IMR-90 (cell line): ENCODE measurements at regions not wholly inside any gene's neighbourhood (a gene's known extent, or its start where the extent isn't known, plus 50 kb on each side); places are given as distances from the start of the nearest gene placed in this dataset.

ENCODE experiments used
- ATAC-seq: fragments of 200-7000 bp; cut with Tn5 transposase; 2 replicates; pipeline ENCODE4 v1.9.1; 2020; ENCODE audit warnings: low read depth, mild to moderate bottlenecking, moderate library complexity
- BruUV-seq: library from RNA; stranded (reverse); fragments of 400-500 nt; replicated peaks from 2 replicates; lab custom pipeline; 2021; lab: Mats Ljungman, UMichigan
- CTCF ChIA-PET: fragments of 300-600 bp; formaldehyde crosslinking; extraction: SDS; loops from one replicate; lab custom pipeline; 2021; ENCODE audit warnings: antibody characterized with exemption; lab: Yijun Ruan, JAX
- POLR2A ChIA-PET: fragments of 300-600 bp; sonication (Branson Sonifier 250); formaldehyde crosslinking; loops from one replicate; lab custom pipeline; 2022; ENCODE audit warnings: antibody characterized with exemption; ENCODE audit not compliant: unreplicated experiment; lab: Charles Lee
- DNase-seq: peaks from one replicate; pipeline ENCODE4 v3.0.0; 2013
- H2AFZ ChIP-seq: replicated peaks from 2 replicates; pipeline ENCODE3; 2013; ENCODE audit warnings: low read length, mild to moderate bottlenecking; ENCODE audit not compliant: poor library complexity
- H2AK5ac ChIP-seq: 2 replicates; pipeline ENCODE4 v1.6.1; 2013; ENCODE audit warnings: low read depth, low read length, inconsistent platforms
- H2AK9ac ChIP-seq: replicated peaks from 2 replicates; pipeline ENCODE3; 2013; ENCODE audit warnings: mild to moderate bottlenecking, low read depth, low read length, moderate library complexity; ENCODE audit not compliant: poor library complexity
- H2BK120ac ChIP-seq: 2 replicates; pipeline ENCODE4 v1.6.1; 2013; ENCODE audit warnings: low read depth, low read length, inconsistent platforms
- H2BK15ac ChIP-seq: 3 replicates; pipeline ENCODE4 v1.6.1; 2013; ENCODE audit warnings: low read depth, low read length, inconsistent platforms
- H2BK20ac ChIP-seq: 2 replicates; pipeline ENCODE4 v1.6.1; 2013; ENCODE audit warnings: low read depth, mild to moderate bottlenecking, inconsistent platforms, low read length, moderate library complexity
- H2BK5ac ChIP-seq: 2 replicates; pipeline ENCODE4 v1.6.1; 2013; ENCODE audit warnings: mild to moderate bottlenecking, low read depth, low read length, inconsistent platforms; ENCODE audit not compliant: poor library complexity, severe bottlenecking
- H3K14ac ChIP-seq: replicated peaks from 2 replicates; pipeline ENCODE4 v1.6.1; 2013; ENCODE audit warnings: low read depth, low read length, inconsistent platforms
- H3K18ac ChIP-seq: 2 replicates; pipeline ENCODE4 v1.6.1; 2013; ENCODE audit warnings: low read depth, low read length, control low read depth
- H3K23ac ChIP-seq: 2 replicates; pipeline ENCODE4 v1.6.1; 2013; ENCODE audit warnings: low read depth, low read length, inconsistent platforms
- H3K27ac ChIP-seq: 2 replicates; pipeline ENCODE4 v1.5.1; 2013; ENCODE audit warnings: mild to moderate bottlenecking, control low read depth, low read length; ENCODE audit not compliant: insufficient read depth
- H3K27me3 ChIP-seq: 2 replicates; pipeline ENCODE4 v1.6.1; 2013; ENCODE audit warnings: low read length; ENCODE audit not compliant: control insufficient read depth, insufficient read depth
- H3K36me3 ChIP-seq: 2 replicates; pipeline ENCODE4 v1.6.1; 2013; ENCODE audit warnings: low read length, mixed read lengths; ENCODE audit not compliant: control insufficient read depth, insufficient read depth
- H3K4ac ChIP-seq: 2 replicates; pipeline ENCODE4 v1.6.1; 2013; ENCODE audit warnings: low read depth, low read length, inconsistent platforms
- H3K4me1 ChIP-seq: 2 replicates; pipeline ENCODE4 v1.6.1; 2013; ENCODE audit warnings: low read length, mixed read lengths; ENCODE audit not compliant: control insufficient read depth, insufficient read depth
- H3K4me2 ChIP-seq: 2 replicates; pipeline ENCODE4 v1.6.1; 2013; ENCODE audit warnings: low read depth, mild to moderate bottlenecking, control low read depth, low read length, moderate library complexity
- H3K4me3 ChIP-seq: 2 replicates; pipeline ENCODE4 v1.5.1; 2013; ENCODE audit warnings: low read depth, mild to moderate bottlenecking, control low read depth, low read length, moderate library complexity; ENCODE audit not compliant: insufficient read depth
- H3K56ac ChIP-seq: 2 replicates; pipeline ENCODE4 v1.6.1; 2013; ENCODE audit warnings: low read length, inconsistent platforms; ENCODE audit not compliant: insufficient read depth; ENCODE audit errors: extremely low read depth
- H3K79me1 ChIP-seq, 2 experiments: 2 replicates each; pipeline ENCODE4 v1.6.1; 2013; ENCODE audit warnings: low read length in 2 of 2, inconsistent platforms in 1 of 2, low read depth in 1 of 2
- H3K9ac ChIP-seq: 2 replicates; pipeline ENCODE4 v1.6.1; 2013; ENCODE audit warnings: low read depth, low read length, control low read depth
- H3K9me1 ChIP-seq: 2 replicates; pipeline ENCODE4 v1.6.1; 2013; ENCODE audit warnings: low read length, inconsistent platforms; ENCODE audit not compliant: insufficient read depth
- H3K9me3 ChIP-seq: 2 replicates; pipeline ENCODE4 v1.6.1; 2013; ENCODE audit warnings: low read length; ENCODE audit not compliant: control insufficient read depth, insufficient read depth
- H4K20me1 ChIP-seq: 2 replicates; pipeline ENCODE4 v1.6.1; 2013; ENCODE audit warnings: low read length, inconsistent platforms; ENCODE audit not compliant: insufficient read depth
- H4K5ac ChIP-seq: 2 replicates; pipeline ENCODE4 v1.6.1; 2013; ENCODE audit warnings: mild to moderate bottlenecking, low read depth, low read length, control low read depth
- H4K8ac ChIP-seq, 2 experiments: 2 replicates each; pipeline ENCODE4 v1.6.1; 2013; ENCODE audit warnings: low read depth in 2 of 2, low read length in 2 of 2, control low read depth in 1 of 2, inconsistent platforms in 1 of 2
- H4K91ac ChIP-seq: 2 replicates; pipeline ENCODE4 v1.6.1; 2013; ENCODE audit warnings: low read depth, low read length, inconsistent platforms; ENCODE audit not compliant: insufficient read depth
- CHD1 ChIP-seq: IDR thresholded peaks from 2 replicates; pipeline ENCODE4 v1.6.1; 2012; ENCODE audit warnings: low read depth, low read length, improper control_type of control experiment
- FOS ChIP-seq: fragments of 150-350 bp; IDR thresholded peaks from 2 replicates; pipeline ENCODE4 v1.6.1; 2016; ENCODE audit warnings: low read depth, low read length
- MAFK ChIP-seq: IDR thresholded peaks from 2 replicates; pipeline ENCODE4 v1.6.1; 2012; ENCODE audit warnings: low read depth, low read length, improper control_type of control experiment
- MAZ ChIP-seq: IDR thresholded peaks from 2 replicates; pipeline ENCODE4 v1.6.1; 2012; ENCODE audit warnings: low read depth, mild to moderate bottlenecking, low read length, improper control_type of control experiment, moderate library complexity, borderline replicate concordance
- MXI1 ChIP-seq: IDR thresholded peaks from 2 replicates; pipeline ENCODE4 v1.6.1; 2012; ENCODE audit warnings: low read depth, mild to moderate bottlenecking, low read length, moderate library complexity, borderline replicate concordance
- POLR2A ChIP-seq: IDR thresholded peaks from 2 replicates; pipeline ENCODE4 v1.6.1; 2012; ENCODE audit warnings: mild to moderate bottlenecking, low read depth, low read length
- RAD21 ChIP-seq: IDR thresholded peaks from 2 replicates; pipeline ENCODE4 v1.6.1; 2012; ENCODE audit warnings: low read length, improper control_type of control experiment
- SMC3 ChIP-seq: fragments of 150-350 bp; IDR thresholded peaks from 2 replicates; pipeline ENCODE4 v1.6.1; 2016; ENCODE audit warnings: low read depth, mild to moderate bottlenecking, antibody characterized with exemption, low read length, moderate library complexity
- WGBS, 2 experiments: methylation state at CpG; one replicate each; pipeline versions ENCODE4 v1.1.5 to v1.1.7; 2013; ENCODE audit warnings: missing lambda C conversion rate in 2 of 2; ENCODE audit not compliant: insufficient read length in 1 of 2; ENCODE audit errors: extremely low coverage in 2 of 2; 5-methylcytosine and 5-hydroxymethylcytosine counted together
- dilution Hi-C: fragments of 300-500 bp; cut with HindIII; formaldehyde crosslinking; loops from one replicate; pipeline ENCODE4 v1.14.3; 2018; ENCODE audit warnings: low sequenced_read_pairs; ENCODE audit not compliant: unreplicated experiment
- in situ Hi-C: fragments of 300-500 bp; cut with MboI; formaldehyde crosslinking; loops from 3 replicates; pipeline ENCODE4 v1.14.3; 2019; ENCODE audit warnings: low sequenced_read_pairs, inconsistent platforms, mixed read lengths
- intact Hi-C: fragments of 100-400 bp; cut with micrococcal nuclease; formaldehyde crosslinking; loops from 2 replicates; pipeline ENCODE4 v1.10.0; 2022
- TF ChIP-seq, protein P1 (sequence below): conservative IDR thresholded peaks from 2 replicates; pipeline ENCODE4 v1.5.1; 2012; ENCODE audit warnings: mild to moderate bottlenecking, low read depth, low read length, improper control_type of control experiment
- TF ChIP-seq, protein P2 (sequence below): fragments of 150-350 bp; IDR thresholded peaks from 2 replicates; pipeline ENCODE4 v1.6.1; 2016; ENCODE audit warnings: low read depth, mild to moderate bottlenecking, low read length, moderate library complexity, borderline replicate concordance

DNA sequence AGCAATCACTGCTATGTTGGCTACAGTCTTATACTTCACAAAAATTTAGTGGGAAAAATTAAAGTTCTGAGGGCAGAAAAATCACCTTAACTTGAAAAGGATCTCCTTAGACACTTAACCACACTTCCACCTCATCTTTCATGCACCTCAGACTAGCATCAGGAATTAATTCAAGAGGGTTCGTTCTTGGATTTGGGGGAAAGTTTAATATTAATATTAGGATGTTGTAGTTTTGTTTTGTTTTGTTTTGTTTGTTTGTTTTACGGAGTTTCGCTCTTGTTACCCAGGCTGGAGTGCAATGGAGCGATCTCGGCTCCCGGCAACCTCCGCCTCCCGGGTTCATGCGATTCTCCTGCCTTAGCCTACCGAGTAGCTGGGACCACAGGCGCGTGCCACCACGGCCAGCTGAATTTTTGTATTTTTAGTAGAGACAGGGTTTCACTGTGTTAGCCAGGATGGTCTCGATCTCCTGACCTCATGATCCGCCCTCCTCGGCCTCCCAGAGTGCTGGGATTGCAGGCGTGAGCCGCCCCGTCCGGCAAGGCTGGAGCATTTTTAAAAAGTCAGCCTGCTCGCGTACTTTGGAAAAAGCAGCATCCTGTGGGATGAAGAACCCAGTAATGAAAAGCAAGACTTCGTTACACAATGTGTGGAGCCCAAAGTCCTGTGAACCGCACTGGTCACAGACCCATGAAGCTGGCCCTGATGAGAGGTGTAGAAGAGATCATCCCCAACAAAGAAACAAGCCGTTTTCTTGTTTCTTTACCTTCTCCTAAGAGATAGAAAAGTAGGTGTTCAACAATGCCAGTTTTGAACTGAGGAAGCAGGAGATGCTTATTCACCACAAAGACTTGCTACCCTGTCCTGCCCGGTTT is 194.9 kb downstream of the GPX5 start:
- H2AFZ ChIP-seq = no peak overlapping the region
- dilution Hi-C loops (no loop called here), intact Hi-C loops (no loop called here), in situ Hi-C loops (no loop called here)
- no peaks in the 10 kb centered on the region for H3K36me3 ChIP-seq
- no peaks in the 10 kb centered on the region for H3K4me1 ChIP-seq
- ChIA-PET POLR2A (no interaction called here), CTCF (interaction anchor here (0.5 kb wide), 1 partner anchor 573 kb away, joined by 3 read pairs; no protein-coding TSS in a partner anchor)
- no peak overlapping the region for H3K14ac ChIP-seq
- no peak overlapping the region for H2BK120ac ChIP-seq
- no peak overlapping the region for H3K4me2 ChIP-seq
- no peak overlapping the region for H3K27ac ChIP-seq
- no peaks in the 10 kb centered on the region for H3K9me3 ChIP-seq
- 60 to 100% methylated on average over 1 of the region's 26 CpGs for WGBS, 2 experiments
- DNase-seq (no peak), ATAC-seq (no peak)
- no peak overlapping the region for H2BK20ac ChIP-seq
- no peak overlapping the region for H4K91ac ChIP-seq
- H3K4me3 ChIP-seq = no peak overlapping the region
- no peak overlapping the region for H4K8ac ChIP-seq
- no peak overlapping the region for H3K56ac ChIP-seq
- H3K18ac ChIP-seq = no peak overlapping the region
- no peak for TF ChIP-seq POLR2A
- no peak for TF ChIP-seq MAFK
- no peak for TF ChIP-seq CHD1
- TF ChIP-seq MAZ = no peak
- no peak for TF ChIP-seq MXI1
- TF ChIP-seq, protein P1, sequence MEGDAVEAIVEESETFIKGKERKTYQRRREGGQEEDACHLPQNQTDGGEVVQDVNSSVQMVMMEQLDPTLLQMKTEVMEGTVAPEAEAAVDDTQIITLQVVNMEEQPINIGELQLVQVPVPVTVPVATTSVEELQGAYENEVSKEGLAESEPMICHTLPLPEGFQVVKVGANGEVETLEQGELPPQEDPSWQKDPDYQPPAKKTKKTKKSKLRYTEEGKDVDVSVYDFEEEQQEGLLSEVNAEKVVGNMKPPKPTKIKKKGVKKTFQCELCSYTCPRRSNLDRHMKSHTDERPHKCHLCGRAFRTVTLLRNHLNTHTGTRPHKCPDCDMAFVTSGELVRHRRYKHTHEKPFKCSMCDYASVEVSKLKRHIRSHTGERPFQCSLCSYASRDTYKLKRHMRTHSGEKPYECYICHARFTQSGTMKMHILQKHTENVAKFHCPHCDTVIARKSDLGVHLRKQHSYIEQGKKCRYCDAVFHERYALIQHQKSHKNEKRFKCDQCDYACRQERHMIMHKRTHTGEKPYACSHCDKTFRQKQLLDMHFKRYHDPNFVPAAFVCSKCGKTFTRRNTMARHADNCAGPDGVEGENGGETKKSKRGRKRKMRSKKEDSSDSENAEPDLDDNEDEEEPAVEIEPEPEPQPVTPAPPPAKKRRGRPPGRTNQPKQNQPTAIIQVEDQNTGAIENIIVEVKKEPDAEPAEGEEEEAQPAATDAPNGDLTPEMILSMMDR = no peak
- no peak for TF ChIP-seq SMC3
- TF ChIP-seq RAD21 = no peak
- TF ChIP-seq, protein P2, sequence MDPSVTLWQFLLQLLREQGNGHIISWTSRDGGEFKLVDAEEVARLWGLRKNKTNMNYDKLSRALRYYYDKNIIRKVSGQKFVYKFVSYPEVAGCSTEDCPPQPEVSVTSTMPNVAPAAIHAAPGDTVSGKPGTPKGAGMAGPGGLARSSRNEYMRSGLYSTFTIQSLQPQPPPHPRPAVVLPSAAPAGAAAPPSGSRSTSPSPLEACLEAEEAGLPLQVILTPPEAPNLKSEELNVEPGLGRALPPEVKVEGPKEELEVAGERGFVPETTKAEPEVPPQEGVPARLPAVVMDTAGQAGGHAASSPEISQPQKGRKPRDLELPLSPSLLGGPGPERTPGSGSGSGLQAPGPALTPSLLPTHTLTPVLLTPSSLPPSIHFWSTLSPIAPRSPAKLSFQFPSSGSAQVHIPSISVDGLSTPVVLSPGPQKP = no peak
- TF ChIP-seq FOS = no peak
- H4K5ac ChIP-seq = no peak overlapping the region
- no peak overlapping the region for H2AK5ac ChIP-seq
- H3K27me3 ChIP-seq = no peaks in the 10 kb centered on the region
- no peaks in the 10 kb centered on the region for H3K79me1 ChIP-seq
- H3K23ac ChIP-seq = no peak overlapping the region
- H2BK15ac ChIP-seq = no peak overlapping the region
- no peaks in the 10 kb centered on the region for H4K20me1 ChIP-seq
- no peak overlapping the region for H3K9ac ChIP-seq
- no peaks in the 10 kb centered on the region for H3K9me1 ChIP-seq
- H2BK5ac ChIP-seq = no peak overlapping the region
- no TSS peak for BruUV-seq
- H3K4ac ChIP-seq = no peak overlapping the region
- H2AK9ac ChIP-seq = no peak overlapping the region
